ENCODE measurements at regions not wholly inside any gene's neighbourhood (a gene's known extent, or its start where the extent isn't known, plus 50 kb on each side); places are given as distances from the start of the nearest gene placed in this dataset.

- no peak for TF ChIP-seq CTCF (IDR thresholded peaks at IDR 0.05)
Measured at GRCh38 chr4:44872246-44872645, 145.9 kb upstream of the GNPDA2 start.

GRCh38 chr4:44871133-44871532, 144.8 kb upstream of the GNPDA2 start:
- TF ChIP-seq CTCF (IDR thresholded peaks at IDR 0.05): no peak

- no peak for TF ChIP-seq CTCF (IDR thresholded peaks at IDR 0.05)
Measured at GRCh38 chr4:44869985-44870384, 143.6 kb upstream of the GNPDA2 start.

- no peak for TF ChIP-seq CTCF (IDR thresholded peaks at IDR 0.05)
Measured at GRCh38 chr4:44869222-44869882, 143.0 kb upstream of the GNPDA2 start.

- no peak for TF ChIP-seq CTCF (IDR thresholded peaks at IDR 0.05)
Measured at GRCh38 chr4:44861756-44862155, 135.4 kb upstream of the GNPDA2 start.

- no peak for TF ChIP-seq CTCF (IDR thresholded peaks at IDR 0.05)
Measured at GRCh38 chr4:44859477-44859876, 133.1 kb upstream of the GNPDA2 start.

GRCh38 chr4:44848466-44848865, 122.1 kb upstream of the GNPDA2 start:
- no peak for TF ChIP-seq CTCF (IDR thresholded peaks at IDR 0.05)

- TF ChIP-seq CTCF (IDR thresholded peaks at IDR 0.05): no peak
Measured at GRCh38 chr4:44845993-44846392, 119.6 kb upstream of the GNPDA2 start.
